GM19035 (cell line): ENCODE measurements at regions not wholly inside any gene's neighbourhood (a gene's known extent, or its start where the extent isn't known, plus 50 kb on each side); places are given as distances from the start of the nearest gene placed in this dataset.

Source experiments
- ATAC-seq: cut with Tn5 transposase; IDR thresholded peaks from one replicate; pipeline ENCODE4 v1.9.1; 2021; ENCODE audit not compliant: unreplicated experiment

- no peak for ATAC-seq
Observed at GRCh38 chr2:212628586-212628985, 90.0 kb upstream of the ERBB4 start.

GRCh38 chr2:212626371-212626918 is 87.8 kb upstream of the ERBB4 start:
- ATAC-seq, result no peak

GRCh38 chr2:212619954-212620353 is 81.4 kb upstream of the ERBB4 start:
- ATAC-seq, result no peak

GRCh38 chr2:212618636-212619035 is 80.0 kb upstream of the ERBB4 start:
- ATAC-seq, result no peak

GRCh38 chr2:212610872-212611425 is 72.3 kb upstream of the ERBB4 start:
- ATAC-seq, result no peak

GRCh38 chr2:212609479-212609878 is 70.9 kb upstream of the ERBB4 start:
- no peak for ATAC-seq

GRCh38 chr2:212607080-212607479 is 68.5 kb upstream of the ERBB4 start:
- no peak for ATAC-seq

- ATAC-seq, result no peak
Observed at GRCh38 chr2:212606232-212606631, 67.6 kb upstream of the ERBB4 start.

GRCh38 chr2:212596688-212597087 is 58.1 kb upstream of the ERBB4 start:
- no peak for ATAC-seq

GRCh38 chr2:212596276-212596675 is 57.7 kb upstream of the ERBB4 start:
- no peak for ATAC-seq

- ATAC-seq, result peak; percentile 59
Observed at GRCh38 chr2:212595036-212595654, 56.5 kb upstream of the ERBB4 start.

GRCh38 chr2:212592695-212593094 is 54.1 kb upstream of the ERBB4 start:
- ATAC-seq, result no peak
